ENCODE measurements at regions not wholly inside any gene's neighbourhood (a gene's known extent, or its start where the extent isn't known, plus 50 kb on each side); places are given as distances from the start of the nearest gene placed in this dataset.

DNA sequence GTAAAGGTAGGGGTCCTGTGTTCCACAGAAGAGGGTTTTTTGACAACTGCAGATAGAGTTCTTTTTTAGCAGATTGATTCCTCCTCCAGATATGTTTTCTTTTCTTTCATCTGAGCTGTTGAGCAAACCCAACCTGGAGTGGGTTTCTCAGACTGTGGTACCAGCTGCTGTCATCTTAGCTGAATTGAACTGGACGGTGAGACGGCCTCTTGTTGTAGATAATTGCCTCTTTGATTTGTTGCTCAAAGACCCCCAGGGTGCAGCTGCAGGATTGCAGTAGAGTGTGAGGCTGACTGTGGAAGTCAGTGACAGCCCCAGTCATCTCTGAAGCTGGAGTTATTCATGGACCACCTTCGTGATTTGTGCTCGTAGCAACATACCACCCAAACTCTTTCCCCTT lies 317.7 kb downstream of the AACS start:
- Histone ChIP-seq H2BK5ac (ENCODE audit: insufficient read length, low read length) (no peak overlapping the region), H3K56ac (ENCODE audit: insufficient read length, low read depth, low read length) (no peak overlapping the region), H2BK20ac (ENCODE audit: low read depth, low read length, poor library complexity, severe bottlenecking) (no peak overlapping the region), H3K23me2 (ENCODE audit: insufficient read length, low read depth, low read length, poor library complexity, severe bottlenecking) (no peaks in the 10 kb centered on the region), H3K79me2 (ENCODE audit: insufficient read depth, low read length) (0 out of 2 replicates have a peak, but pooled peaks cover 1% of the 10 kb centered on the region), H4K5ac (ENCODE audit: insufficient read length, low read depth, low read length) (no peak overlapping the region), H4K91ac (ENCODE audit: insufficient read length, low read depth, low read length) (no peak overlapping the region), H4K20me1 (ENCODE audit: control insufficient read depth, insufficient read depth, insufficient read length) (no peaks in the 10 kb centered on the region), H3K23ac (ENCODE audit: insufficient read length, low read depth, low read length) (no peak overlapping the region), H3K27ac (ENCODE audit: insufficient read length, low read depth, low read length) (no peak overlapping the region), H3K79me1 (ENCODE audit: insufficient read depth, low read depth, low read length, poor library complexity, severe bottlenecking) (no peaks in the 10 kb centered on the region), H3K4me1 (ENCODE audit: insufficient read depth, low read length) (no peaks in the 10 kb centered on the region), H3K4me2 (ENCODE audit: insufficient read depth, insufficient read length, low read length) (no peak overlapping the region), H3K18ac (ENCODE audit: insufficient read length, low read depth, low read length) (no peak overlapping the region), H3K14ac (ENCODE audit: insufficient read depth, low read length) (no peak overlapping the region), H3K9ac (ENCODE audit: extremely low read depth, insufficient read length, low read length) (no peak overlapping the region), H3T11ph (ENCODE audit: low read length) (no peak overlapping the region), H3K4ac (ENCODE audit: low read depth, low read length) (no peak overlapping the region), H2AK5ac (ENCODE audit: insufficient read length, low read length) (no peak overlapping the region), H3K9me3 (ENCODE audit: control insufficient read depth, low read depth, low read length) (no peaks in the 10 kb centered on the region), H3K27me3 (ENCODE audit: insufficient read depth, low read length) (no peaks in the 10 kb centered on the region), H2BK15ac (ENCODE audit: low read depth, low read length) (no peak overlapping the region), H2BK120ac (ENCODE audit: low read depth, low read length, poor library complexity, severe bottlenecking) (no peak overlapping the region), H4K8ac (replicated peaks; ENCODE audit: insufficient read length, low read depth, low read length) (no peak overlapping the region), H2AFZ (ENCODE audit: low read length) (no peak overlapping the region), H2BK12ac (ENCODE audit: insufficient read length, low read depth, low read length) (no peak overlapping the region)
- no CpG with 5 or more reads among the region's 4 CpGs for WGBS (ENCODE audit: extremely low coverage, insufficient read length, low lambda C conversion rate)
- Mint-ChIP-seq H3K36me3 (ENCODE audit: insufficient read depth in 1 of 3, low read depth in 3 of 3) (peaks cover 0 to 27% (median 0%) of the 10 kb centered on the region in 3 experiments; a peak in 3 of 7 replicates), H3K9me3 (no peaks in the 10 kb centered on the region), H3K27ac (no peak overlapping the region; a peak in 1 of 7 replicates), H3K4me3 (no peak overlapping the region), H3K27me3 (ENCODE audit: low read depth) (peaks cover 29% of the 10 kb centered on the region), H3K4me1 (no peaks in the 10 kb centered on the region)
- DNase-seq, result no peak
- TF ChIP-seq, protein P1, sequence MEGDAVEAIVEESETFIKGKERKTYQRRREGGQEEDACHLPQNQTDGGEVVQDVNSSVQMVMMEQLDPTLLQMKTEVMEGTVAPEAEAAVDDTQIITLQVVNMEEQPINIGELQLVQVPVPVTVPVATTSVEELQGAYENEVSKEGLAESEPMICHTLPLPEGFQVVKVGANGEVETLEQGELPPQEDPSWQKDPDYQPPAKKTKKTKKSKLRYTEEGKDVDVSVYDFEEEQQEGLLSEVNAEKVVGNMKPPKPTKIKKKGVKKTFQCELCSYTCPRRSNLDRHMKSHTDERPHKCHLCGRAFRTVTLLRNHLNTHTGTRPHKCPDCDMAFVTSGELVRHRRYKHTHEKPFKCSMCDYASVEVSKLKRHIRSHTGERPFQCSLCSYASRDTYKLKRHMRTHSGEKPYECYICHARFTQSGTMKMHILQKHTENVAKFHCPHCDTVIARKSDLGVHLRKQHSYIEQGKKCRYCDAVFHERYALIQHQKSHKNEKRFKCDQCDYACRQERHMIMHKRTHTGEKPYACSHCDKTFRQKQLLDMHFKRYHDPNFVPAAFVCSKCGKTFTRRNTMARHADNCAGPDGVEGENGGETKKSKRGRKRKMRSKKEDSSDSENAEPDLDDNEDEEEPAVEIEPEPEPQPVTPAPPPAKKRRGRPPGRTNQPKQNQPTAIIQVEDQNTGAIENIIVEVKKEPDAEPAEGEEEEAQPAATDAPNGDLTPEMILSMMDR (conservative IDR thresholded peaks at IDR 0.05), result no peak

Data from H9 (cell line).